ENCODE measurements at regions not wholly inside any gene's neighbourhood (a gene's known extent, or its start where the extent isn't known, plus 50 kb on each side); places are given as distances from the start of the nearest gene placed in this dataset.
"Not testable (repeated sequence)": the region's sequence is repeated elsewhere in the genome, so short reads cannot be mapped to it uniquely, and the experiment has no call there.

DNA sequence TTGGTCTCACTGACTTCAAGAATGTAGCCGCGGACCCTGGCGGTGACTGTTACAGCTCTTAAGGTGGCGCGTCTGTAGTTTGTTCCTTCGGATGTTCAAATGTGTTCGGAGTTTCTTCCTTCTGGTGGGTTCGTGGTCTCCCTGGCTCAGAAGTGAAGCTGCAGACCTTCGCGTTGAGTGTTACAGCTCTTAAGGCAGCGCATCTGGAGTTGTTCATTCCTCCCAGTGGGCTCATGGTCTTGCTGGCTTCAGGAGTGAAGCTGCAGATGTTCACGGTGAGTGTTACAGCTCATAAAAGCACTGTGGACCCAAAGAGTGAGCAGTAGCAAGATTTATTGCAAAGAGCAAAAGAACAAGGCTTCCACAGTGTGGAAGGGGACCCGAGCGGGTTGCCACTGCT lies 2067.0 kb upstream of the CDH6 start:
- not testable (repeated sequence) for TF ChIP-seq EZH2 (IDR thresholded peaks at IDR 0.05; ENCODE audit: low read depth, low read length, severe bottlenecking); SUZ12 (IDR thresholded peaks at IDR 0.05; ENCODE audit: low read length); GABPA (IDR thresholded peaks at IDR 0.05; ENCODE audit: borderline replicate concordance, insufficient read depth, low read length); CHD2 (IDR thresholded peaks at IDR 0.05; ENCODE audit: low read length); RFX5 (IDR thresholded peaks at IDR 0.05; ENCODE audit: borderline replicate concordance, low read depth, low read length); PHF8 (conservative IDR thresholded peaks at IDR 0.05; ENCODE audit: low read depth, low read length); BRCA1 (IDR thresholded peaks at IDR 0.05; ENCODE audit: low read depth, low read length); SIX5 (IDR thresholded peaks at IDR 0.05; ENCODE audit: low read depth, low read length); SP2 (IDR thresholded peaks at IDR 0.05; ENCODE audit: low read length)
- TF ChIP-seq, protein P1, sequence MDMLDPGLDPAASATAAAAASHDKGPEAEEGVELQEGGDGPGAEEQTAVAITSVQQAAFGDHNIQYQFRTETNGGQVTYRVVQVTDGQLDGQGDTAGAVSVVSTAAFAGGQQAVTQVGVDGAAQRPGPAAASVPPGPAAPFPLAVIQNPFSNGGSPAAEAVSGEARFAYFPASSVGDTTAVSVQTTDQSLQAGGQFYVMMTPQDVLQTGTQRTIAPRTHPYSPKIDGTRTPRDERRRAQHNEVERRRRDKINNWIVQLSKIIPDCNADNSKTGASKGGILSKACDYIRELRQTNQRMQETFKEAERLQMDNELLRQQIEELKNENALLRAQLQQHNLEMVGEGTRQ (IDR thresholded peaks at IDR 0.05; ENCODE audit: low read length): not testable (repeated sequence)
- TF ChIP-seq, protein P2, sequence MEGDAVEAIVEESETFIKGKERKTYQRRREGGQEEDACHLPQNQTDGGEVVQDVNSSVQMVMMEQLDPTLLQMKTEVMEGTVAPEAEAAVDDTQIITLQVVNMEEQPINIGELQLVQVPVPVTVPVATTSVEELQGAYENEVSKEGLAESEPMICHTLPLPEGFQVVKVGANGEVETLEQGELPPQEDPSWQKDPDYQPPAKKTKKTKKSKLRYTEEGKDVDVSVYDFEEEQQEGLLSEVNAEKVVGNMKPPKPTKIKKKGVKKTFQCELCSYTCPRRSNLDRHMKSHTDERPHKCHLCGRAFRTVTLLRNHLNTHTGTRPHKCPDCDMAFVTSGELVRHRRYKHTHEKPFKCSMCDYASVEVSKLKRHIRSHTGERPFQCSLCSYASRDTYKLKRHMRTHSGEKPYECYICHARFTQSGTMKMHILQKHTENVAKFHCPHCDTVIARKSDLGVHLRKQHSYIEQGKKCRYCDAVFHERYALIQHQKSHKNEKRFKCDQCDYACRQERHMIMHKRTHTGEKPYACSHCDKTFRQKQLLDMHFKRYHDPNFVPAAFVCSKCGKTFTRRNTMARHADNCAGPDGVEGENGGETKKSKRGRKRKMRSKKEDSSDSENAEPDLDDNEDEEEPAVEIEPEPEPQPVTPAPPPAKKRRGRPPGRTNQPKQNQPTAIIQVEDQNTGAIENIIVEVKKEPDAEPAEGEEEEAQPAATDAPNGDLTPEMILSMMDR (IDR thresholded peaks at IDR 0.05; ENCODE audit: control extremely low read depth in 1 of 3, insufficient read depth in 1 of 3, low read depth in 1 of 3, low read length in 3 of 3): not testable (repeated sequence)

Data from H1 (cell line).